MM.1S (cell line): ENCODE measurements at regions not wholly inside any gene's neighbourhood (a gene's known extent, or its start where the extent isn't known, plus 50 kb on each side); places are given as distances from the start of the nearest gene placed in this dataset.

ENCODE experiments used
- DNase-seq: peaks from one replicate; pipeline ENCODE4 v3.0.0-alpha.2; 2015
- H2AFZ ChIP-seq: fragments of 300-600 bp; sonication (generic); 2 replicates; pipeline ENCODE4 v1.6.0; 2016; ENCODE audit warnings: antibody characterized with exemption, low read length
- H3F3A ChIP-seq: fragments of 300-600 bp; sonication (generic); 2 replicates; pipeline ENCODE4 v1.6.1; 2016; ENCODE audit warnings: mild to moderate bottlenecking, antibody characterized with exemption, low read length, moderate library complexity, mixed read lengths; ENCODE audit not compliant: insufficient read depth
- H3K27ac ChIP-seq: fragments of 300-600 bp; sonication (generic); 2 replicates; pipeline ENCODE4 v1.5.1; 2016; ENCODE audit warnings: mild to moderate bottlenecking, low read length
- H3K27me3 ChIP-seq: fragments of 300-600 bp; sonication (generic); replicated peaks from 2 replicates; pipeline ENCODE4 v1.6.0; 2016; ENCODE audit warnings: low read length; ENCODE audit not compliant: insufficient read depth
- H3K36me3 ChIP-seq: fragments of 300-600 bp; sonication (generic); replicated peaks from 2 replicates; pipeline ENCODE4 v1.6.1; 2016; ENCODE audit warnings: mild to moderate bottlenecking, low read length, mixed read lengths; ENCODE audit not compliant: insufficient read depth
- H3K4me1 ChIP-seq: fragments of 300-600 bp; sonication (generic); 2 replicates; pipeline ENCODE4 v1.6.1; 2016; ENCODE audit warnings: low read length, mixed read lengths
- H3K4me2 ChIP-seq: fragments of 300-600 bp; sonication (generic); 2 replicates; pipeline ENCODE4 v1.6.0; 2016; ENCODE audit warnings: low read depth, low read length
- H3K4me3 ChIP-seq: fragments of 300-600 bp; sonication (generic); 2 replicates; pipeline ENCODE4 v1.5.1; 2016; ENCODE audit warnings: low read length, mixed read lengths
- H3K79me2 ChIP-seq: fragments of 300-600 bp; sonication (generic); 2 replicates; pipeline ENCODE4 v1.6.1; 2016; ENCODE audit warnings: mixed run types, low read length, mixed read lengths
- H3K9ac ChIP-seq: fragments of 300-600 bp; sonication (generic); 2 replicates; pipeline ENCODE4 v1.6.1; 2016; ENCODE audit warnings: low read length, mixed read lengths
- H3K9me2 ChIP-seq: fragments of 300-600 bp; sonication (generic); replicated peaks from 2 replicates; pipeline ENCODE4 v1.6.1; 2016; ENCODE audit warnings: mild to moderate bottlenecking, low read length, mixed read lengths; ENCODE audit not compliant: insufficient read depth
- H3K9me3 ChIP-seq: fragments of 300-600 bp; sonication (generic); replicated peaks from 2 replicates; pipeline ENCODE4 v1.6.1; 2016; ENCODE audit warnings: mild to moderate bottlenecking, low read length, mixed read lengths; ENCODE audit not compliant: insufficient read depth
- H4K20me1 ChIP-seq: fragments of 300-600 bp; sonication (generic); 2 replicates; pipeline ENCODE4 v1.6.1; 2016; ENCODE audit warnings: mild to moderate bottlenecking, low read length, moderate library complexity, mixed read lengths; ENCODE audit not compliant: insufficient read depth
- CTCF ChIP-seq: fragments of 300-600 bp; sonication (generic); IDR thresholded peaks from 2 replicates; pipeline ENCODE4 v1.5.1; 2016; ENCODE audit warnings: antibody characterized with exemption, low read length, mixed read lengths
- EZH2 ChIP-seq: fragments of 300-600 bp; sonication (generic); optimal IDR thresholded peaks from 2 replicates; pipeline ENCODE3; 2017; ENCODE audit warnings: low read depth, mild to moderate bottlenecking, antibody characterized with exemption, low read length, mixed read lengths
- EZH2phosphoT487 ChIP-seq: fragments of 300-600 bp; sonication (generic); IDR thresholded peaks from 2 replicates; pipeline ENCODE4 v1.6.1; 2018; ENCODE audit warnings: antibody characterized with exemption, low read length

DNA sequence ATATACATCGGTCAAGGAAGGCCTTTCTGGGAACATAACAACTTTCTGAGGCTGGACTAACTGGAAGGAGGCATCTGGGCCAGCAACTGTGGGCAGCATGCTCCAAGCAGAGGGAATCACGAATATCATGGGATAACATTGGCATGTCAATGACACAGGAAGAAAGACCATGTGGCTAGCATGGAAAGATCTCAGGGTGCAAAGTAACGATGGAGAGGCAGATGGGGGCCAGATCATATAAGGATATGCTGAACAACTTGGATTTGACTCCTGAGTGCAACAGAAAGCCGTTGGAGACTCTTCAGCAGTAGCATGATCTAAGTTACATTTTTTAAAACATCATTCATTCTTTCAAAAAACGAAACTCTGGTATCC lies 133.6 kb downstream of the FOXI3 start:
- Histone ChIP-seq H3K27ac (no peak overlapping the region), H3K4me3 (no peak overlapping the region), H3K9me2 (no peaks in the 10 kb centered on the region), H3K36me3 (no peaks in the 10 kb centered on the region), H3K4me1 (no peaks in the 10 kb centered on the region), H4K20me1 (no peaks in the 10 kb centered on the region), H3K9ac (no peak overlapping the region), H2AFZ (no peak overlapping the region), H3K9me3 (no peaks in the 10 kb centered on the region), H3K27me3 (no peaks in the 10 kb centered on the region), H3K4me2 (no peak overlapping the region), H3F3A (no peaks in the 10 kb centered on the region), H3K79me2 (no peaks in the 10 kb centered on the region)
- TF ChIP-seq EZH2phosphoT487, result no peak
- TF ChIP-seq EZH2, result no peak
- TF ChIP-seq CTCF, result no peak
- DNase-seq, result no peak

DNA sequence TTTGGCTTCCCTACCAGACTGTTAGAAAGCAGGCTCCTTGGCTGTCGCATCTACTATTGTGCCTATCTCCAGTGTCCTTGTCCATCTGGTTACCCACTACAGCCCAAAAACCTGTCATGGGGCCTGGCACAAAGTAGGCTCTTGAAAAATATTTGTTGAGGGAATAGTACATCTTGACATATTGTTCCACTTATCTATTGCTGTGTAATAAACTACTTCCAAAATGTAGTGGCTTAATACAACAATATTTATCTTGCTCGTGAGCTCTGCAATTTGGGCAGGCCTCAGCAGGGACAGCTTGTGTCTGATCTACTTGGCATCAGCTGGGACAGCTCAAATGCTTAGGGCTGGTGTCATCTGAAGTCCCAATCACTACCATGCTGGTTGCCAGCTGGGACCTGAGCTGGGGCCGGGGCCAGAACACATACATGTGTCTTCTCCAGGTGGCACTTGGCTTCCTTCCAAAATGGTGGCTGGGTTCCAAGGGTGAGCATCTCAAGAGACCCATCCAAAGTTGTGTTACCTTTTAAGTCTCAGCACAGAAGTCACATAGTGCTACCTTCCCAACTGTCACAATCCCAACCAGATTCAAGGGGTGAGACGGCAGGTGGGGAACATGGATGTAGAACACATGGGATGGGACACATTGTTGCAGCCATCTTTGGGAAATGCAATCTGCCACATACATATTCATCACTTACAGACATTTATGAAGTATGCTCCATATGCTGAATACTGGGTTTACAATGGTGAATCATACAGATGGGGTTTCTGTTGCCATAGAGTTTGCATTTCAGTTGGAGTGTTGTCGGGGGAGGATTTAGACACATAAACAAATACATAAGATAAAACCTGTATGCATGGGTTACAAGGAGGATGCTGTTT lies 134.2 kb downstream of the FOXI3 start:
- Histone ChIP-seq H3K9me2 (no peaks in the 10 kb centered on the region), H3K9me3 (no peaks in the 10 kb centered on the region), H3K79me2 (no peaks in the 10 kb centered on the region), H3K4me2 (no peak overlapping the region), H4K20me1 (no peaks in the 10 kb centered on the region), H3K27me3 (no peaks in the 10 kb centered on the region), H3F3A (no peaks in the 10 kb centered on the region), H3K4me3 (no peak overlapping the region), H3K36me3 (no peaks in the 10 kb centered on the region), H3K4me1 (no peaks in the 10 kb centered on the region), H3K27ac (no peak overlapping the region), H3K9ac (no peak overlapping the region), H2AFZ (no peak overlapping the region)
- TF ChIP-seq EZH2phosphoT487 (no peak), EZH2 (no peak), CTCF (no peak)
- DNase-seq, result no peak

DNA sequence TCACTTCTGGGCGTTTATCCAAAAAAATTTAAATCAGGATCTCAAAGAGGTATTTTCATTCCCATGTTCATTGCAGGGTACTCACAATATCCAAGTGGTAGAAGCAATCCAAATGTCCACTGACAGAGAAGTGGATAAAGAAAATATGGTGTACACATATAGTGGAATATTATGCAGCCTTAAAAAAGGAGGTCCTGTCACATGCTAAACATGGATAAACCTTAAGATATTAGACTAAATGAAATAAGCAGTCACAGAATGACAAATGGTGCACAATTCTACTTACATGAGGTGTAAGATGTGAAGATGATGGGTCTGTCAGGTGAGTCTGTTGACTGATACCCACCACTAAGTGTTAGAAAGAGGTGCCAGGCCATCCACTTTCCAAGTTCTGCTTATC lies 140.6 kb downstream of the THNSL2 start:
- no peak overlapping the region for H2AFZ ChIP-seq
- no peak overlapping the region for H3K9ac ChIP-seq
- no peaks in the 10 kb centered on the region for H3K79me2 ChIP-seq
- no peaks in the 10 kb centered on the region for H3K36me3 ChIP-seq
- no peaks in the 10 kb centered on the region for H3K9me2 ChIP-seq
- H4K20me1 ChIP-seq, result no peaks in the 10 kb centered on the region
- H3K4me3 ChIP-seq, result no peak overlapping the region
- no peak overlapping the region for H3K27ac ChIP-seq
- no peak for TF ChIP-seq EZH2phosphoT487
- no peak for TF ChIP-seq CTCF
- TF ChIP-seq EZH2, result no peak
- H3K4me1 ChIP-seq, result no peaks in the 10 kb centered on the region
- H3F3A ChIP-seq, result no peaks in the 10 kb centered on the region
- no peaks in the 10 kb centered on the region for H3K27me3 ChIP-seq
- no peak for DNase-seq
- no peak overlapping the region for H3K4me2 ChIP-seq
- no peaks in the 10 kb centered on the region for H3K9me3 ChIP-seq
